Left lobe of liver (tissue), 2 donors: ENCODE measurements at regions not wholly inside any gene's neighbourhood (a gene's known extent, or its start where the extent isn't known, plus 50 kb on each side); places are given as distances from the start of the nearest gene placed in this dataset.
A peak's percentile ranks its signal among the peaks of the same experiment; 100 is the strongest.

Source experiments
- ATAC-seq: fragments of 200-7000 bp; cut with Tn5 transposase; one replicate; pipeline ENCODE4 v1.9.1; 2020; ENCODE audit warnings: mild to moderate bottlenecking, moderate library complexity
- DNase-seq: peaks from one replicate; pipeline ENCODE4 v3.0.0-alpha.2; 2020; ENCODE audit warnings: low spot score
- donor health status: DM: no; HTN: no; CAD: no; lungs with moderate emphysema.
- donor health status: DM: no; HTN: yes; CAD: no.

DNA sequence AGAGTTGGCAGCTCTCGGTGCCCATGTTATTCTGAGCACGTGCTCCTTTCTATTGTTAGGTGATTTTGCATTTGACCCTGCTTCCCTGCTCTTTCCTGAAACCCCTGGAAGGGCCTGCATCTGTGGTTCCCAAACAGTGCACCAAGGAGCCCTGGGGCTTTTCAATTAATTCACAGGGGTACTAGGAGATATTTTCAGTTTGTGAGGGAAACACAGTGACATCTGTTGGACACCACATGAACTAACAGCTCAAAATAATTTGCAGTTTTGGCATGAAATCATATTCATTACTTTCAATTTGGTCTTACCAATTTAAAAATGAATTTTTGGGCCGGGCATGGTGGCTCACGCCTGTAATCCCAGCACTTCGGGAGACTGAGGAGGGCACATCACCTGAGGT is 156.6 kb downstream of the GATB start:
- DNase-seq (no peak), ATAC-seq (peak; percentile 82)

DNA sequence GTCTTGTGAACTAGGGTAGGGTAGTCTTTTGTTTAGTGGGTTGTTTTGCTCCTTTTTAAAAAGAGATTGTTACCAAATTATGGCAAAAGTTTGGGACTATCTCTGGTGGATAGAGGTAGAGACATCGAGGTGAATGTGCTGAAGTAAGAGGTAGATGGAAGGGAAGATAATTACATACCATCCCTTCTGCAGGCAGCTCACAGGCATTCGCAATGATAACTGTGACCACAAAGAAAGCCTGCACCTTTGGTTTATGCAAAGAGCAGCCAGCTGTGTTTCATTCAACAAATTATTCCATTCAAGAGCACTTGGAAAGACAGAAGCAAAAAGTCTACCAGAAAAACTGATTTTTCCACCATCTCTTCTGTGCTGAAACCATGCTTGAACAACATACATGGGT is 155.6 kb downstream of the GATB start:
- ATAC-seq (no peak), DNase-seq (no peak)

DNA sequence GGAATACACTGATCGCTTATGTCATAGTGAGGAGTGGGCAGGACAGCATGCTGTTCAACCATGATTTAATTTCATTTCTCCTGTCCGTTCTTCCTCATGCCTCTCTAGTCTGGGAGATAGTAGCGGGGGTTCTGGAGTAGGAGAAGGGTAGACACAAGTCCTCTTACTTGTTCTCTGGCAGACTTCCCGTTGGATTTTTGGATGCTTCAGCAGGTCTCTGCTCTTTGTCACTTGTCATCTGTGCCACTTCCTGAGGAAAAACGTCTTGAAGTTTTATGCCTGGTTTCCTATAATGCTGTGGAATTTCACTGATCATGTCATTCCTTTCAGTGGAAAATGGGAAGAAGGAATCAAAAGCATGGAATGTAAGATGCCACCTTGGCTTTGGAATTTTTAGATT is 154.7 kb downstream of the GATB start:
- DNase-seq = no peak
- no peak for ATAC-seq

DNA sequence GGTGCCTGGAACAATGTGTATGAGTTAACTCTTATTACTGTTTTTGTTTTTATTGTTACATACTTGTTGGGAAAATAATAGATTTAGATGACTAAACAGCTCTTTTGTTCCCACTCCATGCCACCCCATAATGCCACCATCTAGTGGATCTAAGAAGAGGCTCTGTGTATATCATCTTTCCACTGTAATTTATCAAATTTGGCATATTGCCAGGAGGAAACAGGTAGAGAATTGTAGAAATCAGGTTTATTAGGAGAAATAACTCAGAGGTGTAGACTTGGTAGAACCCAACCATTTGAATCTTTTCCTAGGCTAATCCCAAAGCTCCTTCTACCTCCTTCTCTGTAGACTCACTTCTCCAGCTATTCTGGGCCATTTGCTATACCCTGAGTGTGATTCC is 150.6 kb downstream of the GATB start:
- no peak for DNase-seq
- no peak for ATAC-seq

DNA sequence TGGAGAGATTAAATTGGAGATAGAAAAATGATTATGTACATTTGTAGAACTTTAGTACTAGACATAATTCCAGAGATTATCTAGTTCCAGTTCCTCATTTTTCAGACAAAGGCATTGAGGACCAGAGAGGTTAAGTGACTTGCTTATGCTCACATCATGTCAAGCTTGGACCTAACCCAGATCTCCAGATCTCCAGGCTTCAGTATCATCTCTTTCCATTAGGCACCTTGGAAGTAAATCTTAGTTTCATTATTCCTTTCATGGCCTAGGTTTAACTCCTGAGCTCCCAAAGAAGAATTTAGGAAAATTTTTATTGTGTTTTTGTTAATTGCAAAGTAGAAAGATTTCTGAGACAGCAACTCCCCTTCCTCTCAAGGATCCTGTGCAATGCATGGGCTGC is 148.8 kb downstream of the GATB start:
- ATAC-seq = no peak

DNA sequence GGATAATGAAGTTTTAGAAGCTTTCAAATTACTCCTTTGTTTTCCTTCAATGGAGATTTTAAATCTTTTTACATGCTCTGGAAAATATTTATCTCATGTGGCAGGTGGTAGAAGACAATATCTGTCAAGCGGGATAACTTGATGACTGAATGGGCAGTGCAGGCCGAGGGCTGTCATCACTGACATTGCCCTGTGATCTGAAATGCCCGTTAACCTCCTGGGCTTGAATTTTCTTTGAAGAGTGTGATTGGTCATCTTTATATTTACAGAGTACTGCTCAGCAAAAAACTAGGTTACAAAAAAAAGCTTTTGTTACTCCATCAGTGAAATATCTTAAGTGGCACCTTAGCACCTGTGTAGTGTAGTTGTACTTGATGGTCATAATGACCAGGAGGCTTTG is 147.5 kb downstream of the GATB start:
- DNase-seq = no peak
- no peak for ATAC-seq

More for the DNA sequence above, 148.8 kb downstream of the GATB start:
- DNase-seq = no peak

DNA sequence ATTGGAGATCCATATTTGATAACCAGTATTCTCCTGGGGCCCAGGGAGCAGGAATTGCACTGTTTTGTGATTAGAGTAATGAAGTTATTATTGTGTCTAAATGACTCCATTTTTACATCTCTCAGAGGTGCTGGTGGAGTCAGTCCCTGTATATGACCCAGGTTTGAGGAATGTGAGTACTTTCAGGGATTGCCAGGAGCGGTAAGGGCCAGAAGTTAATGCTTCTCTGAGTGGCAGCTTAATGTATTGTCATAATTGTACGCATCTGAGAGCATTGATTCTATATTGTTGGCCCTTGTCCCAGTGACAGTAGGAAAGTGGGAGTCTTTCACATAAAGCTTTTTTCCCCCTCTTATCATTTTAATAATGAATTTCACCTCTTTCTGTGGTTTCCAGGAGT is 146.2 kb downstream of the GATB start:
- ATAC-seq (no peak), DNase-seq (no peak)

DNA sequence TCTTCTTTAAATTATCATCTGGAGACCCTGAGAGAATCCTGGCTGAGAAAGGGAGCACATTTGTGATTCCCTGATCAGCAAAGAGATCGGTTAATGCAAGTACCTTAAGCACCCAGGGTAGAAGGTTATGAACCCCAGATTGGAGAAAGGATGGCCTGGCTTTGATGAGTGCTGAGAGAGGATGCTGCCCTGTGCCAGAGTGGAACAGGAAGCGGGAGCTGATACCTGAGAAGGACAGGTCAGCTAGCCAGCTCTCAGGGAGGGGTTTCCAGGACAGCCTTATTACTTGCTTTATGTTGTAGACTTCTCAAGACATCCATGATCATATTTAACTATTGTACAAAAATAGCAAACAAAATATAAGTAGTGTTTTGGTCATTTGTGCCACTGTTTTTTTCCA is 141.9 kb downstream of the GATB start:
- ATAC-seq = no peak
- no peak for DNase-seq

DNA sequence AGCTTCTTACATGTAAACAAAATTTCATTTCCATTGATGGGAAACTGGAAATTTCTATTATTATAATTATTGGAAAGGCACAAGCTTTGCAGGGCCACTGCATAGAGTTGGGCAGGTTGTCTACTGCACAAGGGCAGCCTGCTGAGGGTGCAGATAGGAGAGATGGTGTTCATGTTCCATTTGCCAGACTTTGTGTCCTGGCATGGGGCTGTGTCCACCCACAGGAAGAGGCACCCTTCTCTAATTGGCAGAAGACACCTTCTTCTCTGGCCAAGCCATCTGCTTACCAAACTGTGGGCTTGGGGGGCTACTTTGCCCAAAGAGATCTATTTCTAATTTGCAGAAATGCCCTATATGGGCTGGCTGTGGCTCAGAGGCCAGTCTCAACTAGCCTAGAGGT is 140.7 kb downstream of the GATB start:
- no peak for ATAC-seq
- no peak for DNase-seq
